GM21367 (cell line): ENCODE measurements at regions not wholly inside any gene's neighbourhood (a gene's known extent, or its start where the extent isn't known, plus 50 kb on each side); places are given as distances from the start of the nearest gene placed in this dataset.

Source experiments
- ATAC-seq: cut with Tn5 transposase; IDR thresholded peaks from one replicate; pipeline ENCODE4 v1.9.1; 2021; ENCODE audit not compliant: unreplicated experiment

- ATAC-seq: no peak
Measured at GRCh38 chr3:81439108-81439507, 322.3 kb downstream of the GBE1 start.

DNA sequence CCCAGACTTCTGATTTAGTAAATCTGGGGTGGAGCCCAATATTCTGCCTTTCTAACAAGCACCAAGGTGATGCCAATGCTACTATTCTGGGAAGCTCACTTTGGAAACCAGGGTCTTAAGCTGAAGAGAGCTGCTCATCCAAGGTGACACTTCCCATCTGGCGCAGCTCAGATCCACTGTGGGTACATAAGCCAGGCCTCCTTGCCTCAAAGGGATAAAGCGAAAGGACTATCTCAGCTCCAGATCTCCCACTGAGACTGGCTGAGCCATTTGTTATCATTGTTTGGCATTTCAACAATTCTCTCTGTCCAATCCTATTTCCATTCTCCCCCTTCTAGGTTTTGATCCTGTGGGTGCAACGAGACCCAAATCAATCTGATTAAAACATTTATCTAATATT is 323.8 kb downstream of the GBE1 start:
- no peak for ATAC-seq

GRCh38 chr3:81436182-81436581 is 325.3 kb downstream of the GBE1 start:
- ATAC-seq: no peak

GRCh38 chr3:81435050-81435449 is 326.4 kb downstream of the GBE1 start:
- no peak for ATAC-seq

DNA sequence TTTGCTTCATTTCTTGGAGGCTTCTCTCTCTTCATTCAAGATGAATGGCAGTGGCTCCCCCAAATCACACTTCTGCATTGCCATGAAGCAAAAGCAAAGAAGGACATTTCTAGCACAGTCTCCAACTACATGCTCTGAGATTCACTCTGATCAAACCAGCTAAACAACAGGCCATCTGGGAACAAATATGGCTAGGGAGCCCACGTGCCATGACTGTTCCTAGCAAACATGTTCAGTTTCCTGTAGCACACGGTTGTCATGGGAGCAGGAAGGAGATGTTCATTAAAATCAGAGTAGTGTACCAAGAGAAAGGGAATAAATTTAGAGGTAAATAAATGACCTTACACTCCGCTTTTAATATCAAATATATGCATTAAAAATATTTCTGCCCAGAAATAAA is 327.3 kb downstream of the GBE1 start:
- no peak for ATAC-seq

DNA sequence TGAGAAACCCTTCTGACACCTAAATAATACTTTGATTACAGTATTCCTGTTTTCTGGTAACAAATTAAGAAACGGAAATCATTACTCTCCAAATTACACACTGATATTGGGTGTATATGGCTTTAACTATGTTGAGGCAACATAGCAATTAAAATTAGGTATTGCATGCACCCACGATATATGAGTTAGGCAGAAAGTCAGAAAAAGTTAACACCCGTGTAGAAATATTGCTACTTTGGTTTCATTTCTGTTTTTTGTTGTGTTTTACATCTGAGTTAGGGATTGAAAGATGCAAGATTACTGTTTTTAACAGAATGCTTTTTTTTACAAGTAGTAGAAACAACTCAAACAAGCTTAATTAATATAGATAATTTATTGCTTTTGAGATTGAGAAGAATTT is 327.8 kb downstream of the GBE1 start:
- no peak for ATAC-seq

DNA sequence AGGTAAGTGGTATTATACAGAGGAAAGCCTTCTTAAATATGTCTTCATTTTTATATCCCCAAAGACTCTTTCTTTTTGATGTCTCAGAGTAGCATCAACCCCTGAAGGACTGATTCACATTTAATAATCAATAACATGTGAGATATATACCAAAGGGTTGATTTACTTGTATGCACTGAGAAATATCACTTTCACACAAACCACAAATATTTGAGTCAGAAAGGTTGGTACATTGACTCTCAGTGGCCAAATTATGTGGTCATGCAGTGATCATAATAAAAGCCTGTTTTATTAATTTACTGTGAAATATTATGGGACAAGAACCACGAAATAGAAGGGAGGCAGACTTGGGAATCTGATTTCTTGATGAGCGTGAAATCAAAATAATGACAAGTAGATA is 329.0 kb downstream of the GBE1 start:
- no peak for ATAC-seq

DNA sequence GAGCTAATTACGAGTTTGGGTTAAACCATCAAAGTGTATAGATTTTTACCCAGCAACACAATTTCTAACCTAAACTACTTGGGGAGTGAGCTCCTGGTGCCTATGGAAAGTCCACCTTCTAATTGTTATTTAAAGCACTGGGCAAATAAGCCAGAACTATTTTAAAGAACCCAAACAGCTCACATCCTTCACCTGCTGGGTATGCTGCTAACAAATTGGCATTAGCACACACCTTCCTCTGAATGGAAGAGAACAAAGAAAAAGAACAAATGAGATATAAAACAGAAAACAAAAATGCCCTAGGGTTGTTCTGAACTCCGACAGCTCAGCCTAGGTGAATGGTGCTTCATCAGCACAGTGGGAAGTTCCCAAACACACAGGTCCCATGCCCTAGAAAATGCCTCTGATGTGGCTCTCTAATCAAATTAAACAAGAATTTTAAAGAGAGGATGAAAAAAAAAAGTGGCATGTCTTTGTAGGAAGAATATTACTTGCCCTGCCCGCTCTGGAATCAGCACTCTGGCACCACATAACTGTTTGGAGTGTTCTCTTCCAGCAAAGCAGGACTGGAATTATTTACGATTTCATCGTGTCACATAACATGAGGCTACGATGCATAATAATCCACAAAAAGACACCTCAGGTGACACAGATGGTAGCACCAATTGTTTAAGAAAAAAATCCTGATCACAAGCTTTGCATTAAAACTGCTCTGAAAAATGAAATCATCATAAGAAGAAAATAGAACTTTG is 334.4 kb downstream of the GBE1 start:
- no peak for ATAC-seq

DNA sequence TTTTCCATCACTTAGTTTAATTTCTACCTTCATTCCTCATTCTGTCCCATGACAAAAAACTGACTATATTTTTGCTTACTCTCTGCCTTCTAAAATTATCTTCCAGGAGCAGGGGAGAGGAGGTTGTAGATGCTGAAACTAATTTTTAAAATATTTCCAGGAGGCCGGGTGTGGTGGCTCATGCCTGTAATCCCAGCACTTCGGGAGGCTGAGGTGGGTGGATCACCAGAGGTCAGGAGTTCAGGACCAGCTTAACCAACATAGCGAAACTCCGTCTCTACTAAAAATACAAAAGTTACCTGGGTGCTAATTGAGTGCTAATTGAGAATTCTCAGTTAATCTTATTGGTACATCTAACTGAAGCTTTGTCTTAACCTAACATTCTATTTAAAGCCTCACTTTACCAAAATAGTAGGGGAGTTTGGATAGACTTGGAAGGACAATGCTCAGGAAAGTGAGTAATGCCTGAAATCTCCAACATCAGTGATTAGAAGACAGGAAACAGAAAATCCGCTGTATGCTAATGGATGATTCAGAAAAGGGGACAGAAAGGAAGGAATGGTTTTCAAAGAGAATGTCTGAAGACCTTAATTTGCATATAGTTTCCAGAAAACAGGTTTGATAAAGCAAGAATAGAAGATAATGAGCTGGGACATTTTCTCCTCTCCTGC is 336.1 kb downstream of the GBE1 start:
- no peak for ATAC-seq

- ATAC-seq: peak; percentile 51
Measured at GRCh38 chr3:81419228-81419627, 342.2 kb downstream of the GBE1 start.

- ATAC-seq: no peak
Measured at GRCh38 chr3:81416812-81417211, 344.6 kb downstream of the GBE1 start.

DNA sequence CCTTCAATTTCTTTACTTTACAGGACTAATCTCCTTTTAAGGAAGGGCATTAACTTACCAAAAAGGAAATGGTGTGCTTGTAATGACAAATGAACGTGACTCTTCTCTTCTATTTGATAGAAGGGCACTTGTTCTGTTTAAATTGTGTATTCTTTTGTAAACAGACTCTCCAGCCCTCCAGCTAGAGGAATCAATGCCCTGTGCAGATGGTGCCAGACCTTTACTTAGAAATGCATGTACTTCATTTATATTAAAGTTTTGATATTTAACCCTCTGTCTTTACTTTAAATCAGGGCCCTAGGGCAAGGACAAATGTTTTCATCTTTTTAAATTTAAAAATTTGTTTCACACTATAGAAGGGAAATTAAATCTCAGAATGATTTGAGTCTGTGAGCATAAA is 355.1 kb downstream of the GBE1 start:
- no peak for ATAC-seq

GRCh38 chr3:81395739-81396513 is 365.5 kb downstream of the GBE1 start:
- ATAC-seq: no peak

- ATAC-seq: no peak
Measured at GRCh38 chr3:81394651-81395524, 366.6 kb downstream of the GBE1 start.

GRCh38 chr3:81393251-81393650 is 368.2 kb downstream of the GBE1 start:
- no peak for ATAC-seq

- no peak for ATAC-seq
Measured at GRCh38 chr3:81390796-81391195, 370.6 kb downstream of the GBE1 start.

- ATAC-seq: no peak
Measured at GRCh38 chr3:81388191-81388590, 373.3 kb downstream of the GBE1 start.

- ATAC-seq: no peak
Measured at GRCh38 chr3:81382470-81382869, 379.0 kb downstream of the GBE1 start.

DNA sequence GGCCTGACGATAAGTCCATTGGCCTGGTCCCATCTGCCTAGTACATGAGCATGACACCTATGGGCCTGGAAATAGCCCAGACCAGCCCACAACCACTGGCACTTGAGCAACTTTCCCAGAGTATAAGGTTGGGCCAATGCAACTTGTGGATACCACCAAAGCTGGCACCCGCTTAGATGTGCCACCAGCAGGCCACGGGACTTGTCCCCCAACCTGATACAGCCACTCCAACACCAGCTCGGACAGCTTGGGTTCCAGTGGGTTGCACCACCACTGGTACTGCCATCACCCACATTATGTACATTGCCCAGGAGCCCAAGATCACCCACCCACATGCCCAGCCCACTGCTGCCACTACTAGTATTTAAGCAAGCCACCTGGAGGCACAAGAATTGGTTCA is 381.2 kb downstream of the GBE1 start:
- ATAC-seq: no peak

- ATAC-seq: no peak
Measured at GRCh38 chr3:81378552-81379293, 382.7 kb downstream of the GBE1 start.
